ENCODE measurements at regions not wholly inside any gene's neighbourhood (a gene's known extent, or its start where the extent isn't known, plus 50 kb on each side); places are given as distances from the start of the nearest gene placed in this dataset.

GRCh38 chr2:122166820-122167219 is 411.4 kb downstream of the TSN start:
- TF ChIP-seq CTCF (conservative IDR thresholded peaks at IDR 0.05) (no peak), EZH2 (IDR thresholded peaks at IDR 0.05; ENCODE audit: low read depth) (no peak)

Data from PC-9 (cell line).